ENCODE measurements at regions not wholly inside any gene's neighbourhood (a gene's known extent, or its start where the extent isn't known, plus 50 kb on each side); places are given as distances from the start of the nearest gene placed in this dataset.

DNA sequence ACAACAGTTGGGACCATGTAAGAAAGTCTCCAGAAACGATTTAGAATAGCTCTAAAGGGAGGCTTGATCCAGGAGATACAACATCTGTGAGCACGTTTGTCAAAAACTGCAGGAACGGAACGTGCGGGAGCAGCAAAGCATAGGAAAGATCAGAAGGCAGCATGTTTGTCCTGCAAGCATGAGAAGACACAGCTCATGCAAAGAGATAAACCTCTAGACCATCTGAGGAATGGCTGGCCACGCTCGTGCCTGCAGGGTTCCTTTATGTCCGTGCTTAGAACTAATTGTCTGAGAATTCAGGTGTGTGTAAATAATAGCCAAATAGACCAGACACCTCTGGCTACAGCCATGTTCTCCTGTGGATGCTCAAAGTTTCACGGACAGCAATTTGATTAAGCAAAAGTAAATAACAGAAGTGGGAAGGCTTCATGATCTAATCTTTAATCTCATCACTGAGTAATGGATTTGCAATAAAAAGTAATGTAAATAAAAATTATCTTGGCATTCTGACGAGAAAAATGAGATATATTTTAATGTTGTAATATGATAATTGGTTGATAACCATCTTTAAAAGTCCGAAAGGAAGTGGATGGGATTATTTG, 534.8 kb upstream of the CDH7 start:
- Histone ChIP-seq H4K91ac (ENCODE audit: insufficient read length, low read depth, low read length) (no peak overlapping the region), H3K56ac (ENCODE audit: insufficient read length, low read depth, low read length) (no peak overlapping the region), H2AFZ (ENCODE audit: low read length) (no peak overlapping the region), H3K18ac (ENCODE audit: insufficient read length, low read depth, low read length) (no peak overlapping the region), H3K14ac (ENCODE audit: insufficient read depth, low read length) (no peak overlapping the region), H2BK20ac (ENCODE audit: low read depth, low read length, poor library complexity, severe bottlenecking) (no peak overlapping the region), H2BK120ac (ENCODE audit: low read depth, low read length, poor library complexity, severe bottlenecking) (no peak overlapping the region), H2BK15ac (ENCODE audit: low read depth, low read length) (no peak overlapping the region), H4K8ac (replicated peaks; ENCODE audit: insufficient read length, low read depth, low read length) (no peak overlapping the region), H4K5ac (ENCODE audit: insufficient read length, low read depth, low read length) (no peak overlapping the region), H3K79me1 (ENCODE audit: insufficient read depth, low read depth, low read length, poor library complexity, severe bottlenecking) (no peaks in the 10 kb centered on the region), H2BK12ac (ENCODE audit: insufficient read length, low read depth, low read length) (no peak overlapping the region), H3K27me3 (ENCODE audit: insufficient read depth, low read length) (no peaks in the 10 kb centered on the region), H3K27ac (ENCODE audit: insufficient read length, low read depth, low read length) (no peak overlapping the region), H2AK5ac (ENCODE audit: insufficient read length, low read length) (no peak overlapping the region), H3K23me2 (ENCODE audit: insufficient read length, low read depth, low read length, poor library complexity, severe bottlenecking) (no peaks in the 10 kb centered on the region), H3K23ac (ENCODE audit: insufficient read length, low read depth, low read length) (no peak overlapping the region), H2BK5ac (ENCODE audit: insufficient read length, low read length) (no peak overlapping the region), H3K4me1 (ENCODE audit: insufficient read depth, low read length) (no peaks in the 10 kb centered on the region), H3K4ac (ENCODE audit: low read depth, low read length) (no peak overlapping the region), H3K9ac (ENCODE audit: extremely low read depth, insufficient read length, low read length) (no peak overlapping the region), H3K79me2 (ENCODE audit: insufficient read depth, low read length) (no peaks in the 10 kb centered on the region), H3T11ph (ENCODE audit: low read length) (no peak overlapping the region), H3K9me3 (ENCODE audit: control insufficient read depth, low read depth, low read length) (no peaks in the 10 kb centered on the region), H3K4me2 (ENCODE audit: insufficient read depth, insufficient read length, low read length) (no peak overlapping the region), H4K20me1 (ENCODE audit: control insufficient read depth, insufficient read depth, insufficient read length) (no peaks in the 10 kb centered on the region)
- no peak overlapping the region for H3K4me3 Mint-ChIP-seq
- no peak for DNase-seq
- no peak overlapping the region for H3K27ac Mint-ChIP-seq
- H3K9me3 Mint-ChIP-seq = no peaks in the 10 kb centered on the region
- no peaks in the 10 kb centered on the region for H3K27me3 Mint-ChIP-seq (ENCODE audit: low read depth)
- WGBS (ENCODE audit: extremely low coverage, insufficient read length, low lambda C conversion rate) = 100% methylated on average over 2 of the region's 11 CpGs
- H3K36me3 Mint-ChIP-seq (ENCODE audit: insufficient read depth in 1 of 3, low read depth in 3 of 3) = no peaks in the 10 kb centered on the region
- TF ChIP-seq, protein P1, sequence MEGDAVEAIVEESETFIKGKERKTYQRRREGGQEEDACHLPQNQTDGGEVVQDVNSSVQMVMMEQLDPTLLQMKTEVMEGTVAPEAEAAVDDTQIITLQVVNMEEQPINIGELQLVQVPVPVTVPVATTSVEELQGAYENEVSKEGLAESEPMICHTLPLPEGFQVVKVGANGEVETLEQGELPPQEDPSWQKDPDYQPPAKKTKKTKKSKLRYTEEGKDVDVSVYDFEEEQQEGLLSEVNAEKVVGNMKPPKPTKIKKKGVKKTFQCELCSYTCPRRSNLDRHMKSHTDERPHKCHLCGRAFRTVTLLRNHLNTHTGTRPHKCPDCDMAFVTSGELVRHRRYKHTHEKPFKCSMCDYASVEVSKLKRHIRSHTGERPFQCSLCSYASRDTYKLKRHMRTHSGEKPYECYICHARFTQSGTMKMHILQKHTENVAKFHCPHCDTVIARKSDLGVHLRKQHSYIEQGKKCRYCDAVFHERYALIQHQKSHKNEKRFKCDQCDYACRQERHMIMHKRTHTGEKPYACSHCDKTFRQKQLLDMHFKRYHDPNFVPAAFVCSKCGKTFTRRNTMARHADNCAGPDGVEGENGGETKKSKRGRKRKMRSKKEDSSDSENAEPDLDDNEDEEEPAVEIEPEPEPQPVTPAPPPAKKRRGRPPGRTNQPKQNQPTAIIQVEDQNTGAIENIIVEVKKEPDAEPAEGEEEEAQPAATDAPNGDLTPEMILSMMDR (conservative IDR thresholded peaks at IDR 0.05) = no peak
- peaks cover 0 to 4% of the 10 kb centered on the region in 2 experiments; a peak in 1 of 4 replicates for H3K4me1 Mint-ChIP-seq
